DOHH2 (cell line): ENCODE measurements at regions not wholly inside any gene's neighbourhood (a gene's known extent, or its start where the extent isn't known, plus 50 kb on each side); places are given as distances from the start of the nearest gene placed in this dataset.

Experiments
- H3F3A ChIP-seq: fragments of 200-600 bp; sonication (generic), shearing (Covaris generic); 2 replicates; pipeline ENCODE4 v1.6.0; 2016; ENCODE audit warnings: antibody characterized with exemption, mild to moderate bottlenecking; ENCODE audit not compliant: control insufficient read depth, insufficient read depth
- H3K27ac ChIP-seq: fragments of 200-600 bp; sonication (generic); 2 replicates; pipeline ENCODE4 v1.5.1; 2014; ENCODE audit warnings: low read depth, mild to moderate bottlenecking, low read length, moderate library complexity
- H3K27me3 ChIP-seq: fragments of 200-600 bp; sonication (generic); 2 replicates; pipeline ENCODE4 v1.6.1; 2014; ENCODE audit warnings: mild to moderate bottlenecking, low read length, mixed read lengths; ENCODE audit not compliant: control insufficient read depth
- H3K36me3 ChIP-seq: fragments of 200-600 bp; sonication (generic); 2 replicates; pipeline ENCODE4 v1.6.1; 2014; ENCODE audit warnings: mild to moderate bottlenecking, low read length, moderate library complexity, mixed read lengths; ENCODE audit not compliant: control insufficient read depth
- H3K4me1 ChIP-seq: fragments of 200-600 bp; sonication (generic); 2 replicates; pipeline ENCODE4 v1.6.1; 2014; ENCODE audit warnings: mild to moderate bottlenecking, low read length, mixed read lengths; ENCODE audit not compliant: control insufficient read depth
- H3K4me2 ChIP-seq: fragments of 200-600 bp; sonication (generic); 2 replicates; pipeline ENCODE4 v1.6.0; 2014; ENCODE audit warnings: mild to moderate bottlenecking, low read length, moderate library complexity
- H3K4me3 ChIP-seq: fragments of 200-600 bp; sonication (generic); 2 replicates; pipeline ENCODE4 v1.5.1; 2014; ENCODE audit warnings: mild to moderate bottlenecking, low read length, mixed read lengths
- H3K79me2 ChIP-seq: fragments of 200-600 bp; sonication (generic); 2 replicates; pipeline ENCODE4 v1.6.1; 2014; ENCODE audit warnings: mild to moderate bottlenecking, low read length, mixed read lengths; ENCODE audit not compliant: control insufficient read depth
- H3K9me2 ChIP-seq: fragments of 200-600 bp; sonication (generic); replicated peaks from 2 replicates; pipeline ENCODE4 v1.6.1; 2014; ENCODE audit warnings: mild to moderate bottlenecking, low read length, mixed read lengths; ENCODE audit not compliant: control insufficient read depth
- H3K9me3 ChIP-seq: fragments of 200-600 bp; sonication (generic); 2 replicates; pipeline ENCODE4 v1.6.1; 2014; ENCODE audit warnings: antibody characterized with exemption, low read length, mixed read lengths; ENCODE audit not compliant: control insufficient read depth, insufficient read depth
- H4K20me1 ChIP-seq: fragments of 200-600 bp; sonication (generic); 2 replicates; pipeline ENCODE4 v1.6.0; 2014; ENCODE audit warnings: low read depth, mild to moderate bottlenecking, antibody characterized with exemption, low read length, moderate library complexity; ENCODE audit not compliant: control insufficient read depth, insufficient read depth
- EZH2phosphoT487 ChIP-seq: fragments of 200-600 bp; sonication (generic); IDR thresholded peaks from 2 replicates; pipeline ENCODE4 v1.6.1; 2017; ENCODE audit warnings: borderline replicate concordance, mild to moderate bottlenecking, antibody characterized with exemption, low read length, moderate library complexity, mixed read lengths
- TF ChIP-seq, protein P1 (sequence below): fragments of 200-600 bp; sonication (generic); IDR thresholded peaks from one replicate; pipeline ENCODE4 v1.5.1; 2014; ENCODE audit warnings: antibody characterized with exemption, mild to moderate bottlenecking, low read depth, low read length; ENCODE audit not compliant: poor library complexity, severe bottlenecking

DNA sequence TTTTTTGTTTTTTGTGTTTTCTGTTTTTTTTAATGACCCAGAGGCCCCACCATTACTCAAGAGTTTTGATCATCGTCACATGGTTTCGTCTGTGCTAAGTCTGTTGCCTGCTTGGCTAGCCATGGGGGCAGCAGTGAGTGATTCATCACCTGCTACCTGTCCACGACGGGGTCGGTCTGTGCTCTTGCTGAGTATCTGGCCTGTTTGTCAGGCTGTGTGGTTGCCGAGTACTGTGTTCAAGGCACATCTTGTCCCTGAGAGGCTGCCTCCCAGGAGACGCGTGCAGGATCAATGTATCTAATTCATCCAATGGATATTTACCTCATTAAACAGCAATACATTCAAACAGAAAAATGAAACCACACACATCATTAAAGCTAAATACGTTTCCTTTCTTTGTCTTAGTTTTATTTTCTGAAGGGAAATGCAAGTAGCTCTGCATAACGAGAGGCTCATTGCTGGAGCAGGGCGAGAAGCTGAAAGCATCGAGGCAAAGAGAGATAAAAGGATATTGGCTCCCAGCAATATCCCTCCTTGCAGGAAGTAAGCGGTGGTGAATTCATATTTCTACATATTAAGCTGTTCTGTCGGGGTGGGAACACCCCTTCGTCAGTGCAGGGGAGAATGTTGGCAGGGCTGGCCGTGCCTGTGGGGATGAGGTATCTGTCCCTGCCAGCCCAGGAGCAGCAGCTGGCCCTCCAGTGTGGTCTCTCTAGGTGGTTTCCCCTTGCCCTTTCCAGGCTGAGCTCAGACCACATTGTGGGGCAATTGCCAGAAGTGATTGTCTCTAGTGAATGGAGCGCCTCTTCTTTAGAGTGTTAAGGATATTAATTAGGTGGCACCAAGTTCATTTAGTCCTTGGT, 166.2 kb upstream of the ASIC2 start:
- Histone ChIP-seq H3K79me2 (no peaks in the 10 kb centered on the region), H3K9me3 (no peaks in the 10 kb centered on the region), H3K27me3 (no peaks in the 10 kb centered on the region), H3K27ac (no peak overlapping the region), H3K4me1 (no peaks in the 10 kb centered on the region), H3K4me2 (no peak overlapping the region), H3F3A (no peaks in the 10 kb centered on the region), H3K9me2 (no peaks in the 10 kb centered on the region), H3K4me3 (no peak overlapping the region), H4K20me1 (no peaks in the 10 kb centered on the region), H3K36me3 (no peaks in the 10 kb centered on the region)
- TF ChIP-seq, protein P1, sequence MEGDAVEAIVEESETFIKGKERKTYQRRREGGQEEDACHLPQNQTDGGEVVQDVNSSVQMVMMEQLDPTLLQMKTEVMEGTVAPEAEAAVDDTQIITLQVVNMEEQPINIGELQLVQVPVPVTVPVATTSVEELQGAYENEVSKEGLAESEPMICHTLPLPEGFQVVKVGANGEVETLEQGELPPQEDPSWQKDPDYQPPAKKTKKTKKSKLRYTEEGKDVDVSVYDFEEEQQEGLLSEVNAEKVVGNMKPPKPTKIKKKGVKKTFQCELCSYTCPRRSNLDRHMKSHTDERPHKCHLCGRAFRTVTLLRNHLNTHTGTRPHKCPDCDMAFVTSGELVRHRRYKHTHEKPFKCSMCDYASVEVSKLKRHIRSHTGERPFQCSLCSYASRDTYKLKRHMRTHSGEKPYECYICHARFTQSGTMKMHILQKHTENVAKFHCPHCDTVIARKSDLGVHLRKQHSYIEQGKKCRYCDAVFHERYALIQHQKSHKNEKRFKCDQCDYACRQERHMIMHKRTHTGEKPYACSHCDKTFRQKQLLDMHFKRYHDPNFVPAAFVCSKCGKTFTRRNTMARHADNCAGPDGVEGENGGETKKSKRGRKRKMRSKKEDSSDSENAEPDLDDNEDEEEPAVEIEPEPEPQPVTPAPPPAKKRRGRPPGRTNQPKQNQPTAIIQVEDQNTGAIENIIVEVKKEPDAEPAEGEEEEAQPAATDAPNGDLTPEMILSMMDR: no peak
- no peak for TF ChIP-seq EZH2phosphoT487

DNA sequence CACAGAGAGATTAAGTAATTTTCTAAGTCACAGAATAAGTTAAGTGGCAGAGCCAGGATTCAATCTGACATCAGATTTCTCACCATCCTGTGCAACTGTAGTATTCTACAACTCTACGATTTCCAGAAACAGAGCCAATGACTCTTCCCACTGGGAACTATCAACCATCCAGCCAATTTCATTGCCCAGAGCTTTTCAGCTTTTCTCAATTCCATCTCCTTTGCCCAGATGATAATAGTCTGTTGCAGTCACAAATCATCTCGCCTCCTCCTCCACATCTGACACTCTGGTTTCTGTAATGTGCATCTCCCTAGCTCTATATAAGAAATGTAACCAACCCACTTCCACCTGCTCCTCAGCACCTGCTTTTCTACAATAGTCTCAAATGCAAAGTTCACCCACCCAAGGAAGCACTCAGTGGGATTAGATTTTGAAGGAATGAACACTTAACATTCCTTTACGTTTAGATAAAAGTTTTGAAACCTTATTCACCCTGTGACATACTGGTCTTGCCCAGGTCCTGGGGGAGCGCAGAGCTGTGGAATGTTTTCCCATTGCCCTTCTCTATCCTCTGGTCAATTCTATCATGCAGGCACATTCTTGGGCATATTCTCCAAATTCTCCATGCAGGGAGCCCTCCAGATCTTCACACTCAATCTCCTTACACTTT, 167.8 kb upstream of the ASIC2 start:
- no peaks in the 10 kb centered on the region for H3K27me3 ChIP-seq
- TF ChIP-seq, protein P1: no peak
- no peak for TF ChIP-seq EZH2phosphoT487
- no peaks in the 10 kb centered on the region for H3K79me2 ChIP-seq
- H3F3A ChIP-seq: no peaks in the 10 kb centered on the region
- H3K4me1 ChIP-seq: no peaks in the 10 kb centered on the region
- H3K9me3 ChIP-seq: no peaks in the 10 kb centered on the region
- H3K4me3 ChIP-seq: no peak overlapping the region
- no peaks in the 10 kb centered on the region for H3K9me2 ChIP-seq
- no peak overlapping the region for H3K4me2 ChIP-seq
- no peak overlapping the region for H3K27ac ChIP-seq
- H3K36me3 ChIP-seq: no peaks in the 10 kb centered on the region
- H4K20me1 ChIP-seq: no peaks in the 10 kb centered on the region

GRCh38 chr17:33463887-33464286, 170.8 kb upstream of the ASIC2 start:
- Histone ChIP-seq H3K9me3 (no peaks in the 10 kb centered on the region), H3K27ac (no peak overlapping the region), H3K9me2 (no peaks in the 10 kb centered on the region), H3K79me2 (no peaks in the 10 kb centered on the region), H3F3A (no peaks in the 10 kb centered on the region), H3K4me1 (no peaks in the 10 kb centered on the region), H3K4me2 (no peak overlapping the region), H3K4me3 (no peak overlapping the region), H4K20me1 (no peaks in the 10 kb centered on the region), H3K27me3 (no peaks in the 10 kb centered on the region), H3K36me3 (no peaks in the 10 kb centered on the region)
- TF ChIP-seq EZH2phosphoT487: no peak
- TF ChIP-seq, protein P1: no peak
